Glutamatergic neuron (in vitro differentiated cells): ENCODE measurements at regions not wholly inside any gene's neighbourhood (a gene's known extent, or its start where the extent isn't known, plus 50 kb on each side); places are given as distances from the start of the nearest gene placed in this dataset.

ENCODE experiments used
- DNase-seq: peaks from one replicate; pipeline ENCODE4 v3.0.0; 2022
- H3K27ac Mint-ChIP-seq: one replicate; pipeline ENCODE4 v1.8.0; 2020; ENCODE audit warnings: mild to moderate bottlenecking, mixed read lengths, inconsistent platforms; ENCODE audit not compliant: unreplicated experiment
- H3K27me3 Mint-ChIP-seq: one replicate; pipeline ENCODE4 v1.8.0; 2020; ENCODE audit warnings: mild to moderate bottlenecking, moderate library complexity, mixed read lengths, inconsistent platforms; ENCODE audit not compliant: unreplicated experiment
- H3K36me3 Mint-ChIP-seq: one replicate; pipeline ENCODE4 v1.8.0; 2020; ENCODE audit warnings: mild to moderate bottlenecking, mixed read lengths, inconsistent platforms; ENCODE audit not compliant: unreplicated experiment
- H3K4me1 Mint-ChIP-seq: one replicate; pipeline ENCODE4 v1.8.0; 2020; ENCODE audit warnings: mild to moderate bottlenecking, low read depth, mixed read lengths, inconsistent platforms; ENCODE audit not compliant: unreplicated experiment
- H3K4me3 Mint-ChIP-seq: one replicate; pipeline ENCODE4 v1.8.0; 2020; ENCODE audit warnings: mild to moderate bottlenecking, mixed read lengths, inconsistent platforms; ENCODE audit not compliant: unreplicated experiment
- H3K9me3 Mint-ChIP-seq: one replicate; pipeline ENCODE4 v1.8.0; 2020; ENCODE audit warnings: mild to moderate bottlenecking, moderate library complexity, mixed read lengths, inconsistent platforms; ENCODE audit not compliant: unreplicated experiment
- TF ChIP-seq, protein P1 (sequence below): fragments of 200-600 bp; sonication (generic); IDR thresholded peaks from one replicate; pipeline ENCODE4 v1.5.0; 2021; ENCODE audit not compliant: partially characterized antibody, unreplicated experiment

DNA sequence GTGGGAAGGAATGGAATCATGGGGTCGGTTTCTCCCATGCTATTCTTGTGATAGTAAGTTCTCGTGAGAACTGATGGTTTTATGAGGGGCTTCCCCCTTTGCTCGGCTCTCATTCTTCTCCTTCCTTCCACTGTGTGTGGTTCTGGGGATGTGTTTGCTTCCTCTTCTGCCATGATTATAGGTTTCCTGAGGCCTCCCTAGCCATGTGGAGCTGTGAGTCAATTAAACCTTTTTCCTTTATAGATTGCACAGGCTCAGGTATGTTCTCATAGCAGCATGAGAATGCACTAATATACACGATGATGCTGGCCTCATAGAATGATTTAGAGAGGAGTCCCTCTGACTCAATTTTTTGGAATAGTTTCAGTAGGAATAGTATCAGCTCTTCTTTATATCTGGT, 195.4 kb upstream of the IVNS1ABP start:
- H3K9me3 Mint-ChIP-seq = no peaks in the 10 kb centered on the region
- H3K4me3 Mint-ChIP-seq = no peak overlapping the region
- TF ChIP-seq, protein P1, sequence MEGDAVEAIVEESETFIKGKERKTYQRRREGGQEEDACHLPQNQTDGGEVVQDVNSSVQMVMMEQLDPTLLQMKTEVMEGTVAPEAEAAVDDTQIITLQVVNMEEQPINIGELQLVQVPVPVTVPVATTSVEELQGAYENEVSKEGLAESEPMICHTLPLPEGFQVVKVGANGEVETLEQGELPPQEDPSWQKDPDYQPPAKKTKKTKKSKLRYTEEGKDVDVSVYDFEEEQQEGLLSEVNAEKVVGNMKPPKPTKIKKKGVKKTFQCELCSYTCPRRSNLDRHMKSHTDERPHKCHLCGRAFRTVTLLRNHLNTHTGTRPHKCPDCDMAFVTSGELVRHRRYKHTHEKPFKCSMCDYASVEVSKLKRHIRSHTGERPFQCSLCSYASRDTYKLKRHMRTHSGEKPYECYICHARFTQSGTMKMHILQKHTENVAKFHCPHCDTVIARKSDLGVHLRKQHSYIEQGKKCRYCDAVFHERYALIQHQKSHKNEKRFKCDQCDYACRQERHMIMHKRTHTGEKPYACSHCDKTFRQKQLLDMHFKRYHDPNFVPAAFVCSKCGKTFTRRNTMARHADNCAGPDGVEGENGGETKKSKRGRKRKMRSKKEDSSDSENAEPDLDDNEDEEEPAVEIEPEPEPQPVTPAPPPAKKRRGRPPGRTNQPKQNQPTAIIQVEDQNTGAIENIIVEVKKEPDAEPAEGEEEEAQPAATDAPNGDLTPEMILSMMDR = no peak
- no peak overlapping the region for H3K27ac Mint-ChIP-seq
- no peaks in the 10 kb centered on the region for H3K27me3 Mint-ChIP-seq
- DNase-seq = no peak
- no peaks in the 10 kb centered on the region for H3K4me1 Mint-ChIP-seq
- no peaks in the 10 kb centered on the region for H3K36me3 Mint-ChIP-seq

DNA sequence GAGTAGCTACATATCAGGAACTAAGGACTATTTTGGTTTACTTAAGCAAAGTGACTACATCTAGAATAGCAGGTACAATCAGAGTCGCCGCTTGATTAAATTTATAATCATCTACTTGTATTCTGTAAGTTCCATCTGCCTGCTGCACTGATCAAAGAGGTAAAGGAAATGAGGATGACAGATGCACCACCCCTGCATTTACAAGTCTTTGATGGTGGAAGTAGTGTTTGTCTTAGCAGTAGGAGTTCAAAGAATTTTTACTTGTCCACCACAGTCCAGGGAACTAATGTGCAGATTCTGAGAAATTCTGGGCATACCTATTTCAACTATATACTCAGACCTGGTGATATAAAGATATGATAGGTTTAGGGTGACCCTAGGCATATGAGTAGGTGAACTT, 184.1 kb upstream of the IVNS1ABP start:
- no peaks in the 10 kb centered on the region for H3K9me3 Mint-ChIP-seq
- no peaks in the 10 kb centered on the region for H3K36me3 Mint-ChIP-seq
- H3K27ac Mint-ChIP-seq = no peak overlapping the region
- no peaks in the 10 kb centered on the region for H3K27me3 Mint-ChIP-seq
- peaks cover 1% of the 10 kb centered on the region for H3K4me1 Mint-ChIP-seq
- DNase-seq = no peak
- TF ChIP-seq, protein P1 = no peak
- no peak overlapping the region for H3K4me3 Mint-ChIP-seq

DNA sequence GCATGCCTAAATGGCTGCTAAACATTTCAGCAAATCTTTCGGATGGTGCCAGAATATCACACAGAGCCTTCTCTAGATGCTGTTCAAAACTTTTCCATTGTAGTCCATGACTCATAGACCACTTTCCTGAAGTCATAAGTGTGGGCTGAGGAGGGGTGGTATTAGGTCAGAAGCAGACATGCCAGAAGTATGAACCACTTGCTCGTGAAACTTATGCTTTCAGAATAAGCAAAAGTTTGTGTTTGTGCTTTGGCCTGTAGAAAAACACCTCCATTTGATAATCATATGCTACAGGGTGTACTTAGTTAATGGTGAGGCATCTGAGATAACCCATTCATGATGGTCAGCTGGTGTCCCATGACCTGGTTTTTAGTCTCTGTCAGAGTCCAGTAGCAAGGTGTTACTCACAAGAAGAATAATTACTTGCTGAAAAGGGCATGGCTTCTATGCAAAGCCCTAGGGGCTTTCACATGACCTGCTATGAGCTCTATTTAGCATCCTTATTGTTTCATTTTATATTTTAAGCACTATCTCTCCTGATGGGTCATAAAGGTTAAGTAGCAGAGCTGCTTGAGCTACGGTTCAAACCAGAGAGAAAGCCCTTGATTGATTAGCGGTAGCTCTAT, 183.1 kb upstream of the IVNS1ABP start:
- Mint-ChIP-seq H3K4me1 (peaks cover 8% of the 10 kb centered on the region), H3K27me3 (no peaks in the 10 kb centered on the region), H3K9me3 (no peaks in the 10 kb centered on the region), H3K27ac (no peak overlapping the region), H3K36me3 (no peaks in the 10 kb centered on the region), H3K4me3 (no peak overlapping the region)
- TF ChIP-seq, protein P1 = no peak
- DNase-seq = no peak

DNA sequence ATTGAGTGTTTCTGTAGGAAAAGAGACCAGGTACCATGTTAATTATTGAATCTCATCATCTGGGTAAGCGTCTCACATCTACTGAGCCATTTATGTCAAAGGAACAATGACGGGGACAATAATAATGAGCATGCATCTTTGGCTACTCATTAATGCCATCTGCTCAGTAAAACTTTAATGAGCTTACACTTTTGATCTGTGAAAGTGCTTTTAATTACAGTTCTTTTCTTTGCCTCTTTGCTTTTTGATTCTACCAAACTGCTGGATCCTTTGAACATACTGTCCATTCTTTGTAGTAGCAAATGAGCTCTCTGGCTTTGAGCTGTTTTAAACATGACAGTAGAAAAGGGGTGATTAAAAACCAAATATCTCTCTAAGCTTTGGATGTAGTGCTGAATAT, 181.2 kb upstream of the IVNS1ABP start:
- Mint-ChIP-seq H3K27ac (no peak overlapping the region), H3K36me3 (no peaks in the 10 kb centered on the region), H3K4me3 (no peak overlapping the region), H3K9me3 (no peaks in the 10 kb centered on the region), H3K4me1 (peaks cover 8% of the 10 kb centered on the region), H3K27me3 (no peaks in the 10 kb centered on the region)
- DNase-seq = no peak
- TF ChIP-seq, protein P1 = no peak

DNA sequence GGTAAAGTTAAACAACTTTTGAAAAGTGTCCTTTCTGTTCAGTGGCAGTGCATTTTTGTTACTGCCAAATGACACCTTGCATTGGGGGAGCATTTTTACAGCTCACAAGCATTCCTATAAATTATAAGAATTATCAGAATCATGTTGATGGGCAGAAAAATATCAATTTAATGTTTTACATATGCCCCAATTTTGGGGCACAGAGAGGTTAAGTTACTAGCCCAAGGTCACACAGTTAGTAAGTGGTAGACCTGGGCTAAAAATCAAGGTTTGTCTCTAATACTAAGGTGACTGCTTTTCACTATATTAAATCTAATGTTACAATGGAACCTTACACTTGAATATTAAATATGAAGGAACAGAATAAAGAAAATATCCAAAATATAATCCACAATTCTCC, 180.1 kb upstream of the IVNS1ABP start:
- Mint-ChIP-seq H3K27me3 (no peaks in the 10 kb centered on the region), H3K4me3 (no peak overlapping the region), H3K36me3 (no peaks in the 10 kb centered on the region), H3K9me3 (no peaks in the 10 kb centered on the region), H3K27ac (no peak overlapping the region), H3K4me1 (peaks cover 8% of the 10 kb centered on the region)
- DNase-seq = no peak
- TF ChIP-seq, protein P1 = no peak
